ENCODE measurements at regions not wholly inside any gene's neighbourhood (a gene's known extent, or its start where the extent isn't known, plus 50 kb on each side); places are given as distances from the start of the nearest gene placed in this dataset.
A peak's percentile ranks its signal among the peaks of the same experiment; 100 is the strongest.

GRCh38 chr20:40861427-40862008 is 167.1 kb upstream of the TOP1 start (continued):
- TF ChIP-seq FOXO4 (CRISPR knock-in tag; conservative IDR thresholded peaks at IDR 0.05) (no peak), KMT2A (CRISPR knock-in tag; IDR thresholded peaks at IDR 0.05) (no peak), PAX8 (CRISPR knock-in tag; IDR thresholded peaks at IDR 0.05; ENCODE audit: borderline replicate concordance) (no peak), NFE2 (CRISPR knock-in tag; IDR thresholded peaks at IDR 0.05) (no peak), ZNF280B (CRISPR knock-in tag; IDR thresholded peaks at IDR 0.05; ENCODE audit: borderline replicate concordance) (0 out of 2 replicates have a peak, but pooled peaks have one; percentile 54), SOX13 (IDR thresholded peaks at IDR 0.05) (no peak), SOX13 (CRISPR knock-in tag; conservative IDR thresholded peaks at IDR 0.05 in 1 of 2, IDR thresholded peaks at IDR 0.05 in 1 of 2) (no peak), HES4 (CRISPR knock-in tag; IDR thresholded peaks at IDR 0.05; ENCODE audit: borderline replicate concordance) (peak; percentile 46; the same call in 1 of the 2 replicates)
- TF ChIP-seq, protein P1, sequence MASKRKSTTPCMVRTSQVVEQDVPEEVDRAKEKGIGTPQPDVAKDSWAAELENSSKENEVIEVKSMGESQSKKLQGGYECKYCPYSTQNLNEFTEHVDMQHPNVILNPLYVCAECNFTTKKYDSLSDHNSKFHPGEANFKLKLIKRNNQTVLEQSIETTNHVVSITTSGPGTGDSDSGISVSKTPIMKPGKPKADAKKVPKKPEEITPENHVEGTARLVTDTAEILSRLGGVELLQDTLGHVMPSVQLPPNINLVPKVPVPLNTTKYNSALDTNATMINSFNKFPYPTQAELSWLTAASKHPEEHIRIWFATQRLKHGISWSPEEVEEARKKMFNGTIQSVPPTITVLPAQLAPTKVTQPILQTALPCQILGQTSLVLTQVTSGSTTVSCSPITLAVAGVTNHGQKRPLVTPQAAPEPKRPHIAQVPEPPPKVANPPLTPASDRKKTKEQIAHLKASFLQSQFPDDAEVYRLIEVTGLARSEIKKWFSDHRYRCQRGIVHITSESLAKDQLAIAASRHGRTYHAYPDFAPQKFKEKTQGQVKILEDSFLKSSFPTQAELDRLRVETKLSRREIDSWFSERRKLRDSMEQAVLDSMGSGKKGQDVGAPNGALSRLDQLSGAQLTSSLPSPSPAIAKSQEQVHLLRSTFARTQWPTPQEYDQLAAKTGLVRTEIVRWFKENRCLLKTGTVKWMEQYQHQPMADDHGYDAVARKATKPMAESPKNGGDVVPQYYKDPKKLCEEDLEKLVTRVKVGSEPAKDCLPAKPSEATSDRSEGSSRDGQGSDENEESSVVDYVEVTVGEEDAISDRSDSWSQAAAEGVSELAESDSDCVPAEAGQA (IDR thresholded peaks at IDR 0.05; ENCODE audit: low read depth) = no peak
- TF ChIP-seq, protein P1 (CRISPR knock-in tag; IDR thresholded peaks at IDR 0.05; ENCODE audit: borderline replicate concordance) = no peak
